Testis (tissue), 2 donors: ENCODE measurements at regions not wholly inside any gene's neighbourhood (a gene's known extent, or its start where the extent isn't known, plus 50 kb on each side); places are given as distances from the start of the nearest gene placed in this dataset.

Experiments
- DNase-seq: peaks from one replicate; pipeline ENCODE4 v3.0.0-alpha.2; 2019
- H3K27ac ChIP-seq, 2 donors: fragments of 200-600 bp; sonication (generic); one replicate each; pipeline ENCODE4 v1.5.1; 2019
- H3K27me3 ChIP-seq: fragments of 200-600 bp; sonication (generic); one replicate; pipeline ENCODE4 v1.5.1; 2019
- H3K36me3 ChIP-seq: fragments of 200-600 bp; sonication (generic); one replicate; pipeline ENCODE4 v1.5.1; 2017; ENCODE audit warnings: low read depth; ENCODE audit errors: missing control alignments
- H3K4me1 ChIP-seq: fragments of 200-600 bp; sonication (generic); one replicate; pipeline ENCODE4 v1.5.1; 2019
- H3K4me3 ChIP-seq, 2 donors: fragments of 200-600 bp; sonication (generic); one replicate each; pipeline ENCODE4 v1.5.1; 2017 to 2019
- H3K9me3 ChIP-seq: fragments of 200-600 bp; sonication (generic); one replicate; pipeline ENCODE4 v1.5.1; 2017
- CTCF ChIP-seq, 3 experiments: fragments of 450-650 bp in 2 of 3; fragments of 200-600 bp in 1 of 3; sonication (generic) in 1 of 3; IDR thresholded peaks; one replicate each; pipeline ENCODE4 v1.5.1; 2016 to 2019; ENCODE audit warnings: antibody characterized with exemption in 3 of 3, mild to moderate bottlenecking in 2 of 3, moderate library complexity in 1 of 3
- POLR2A ChIP-seq: fragments of 450-650 bp; IDR thresholded peaks from one replicate; pipeline ENCODE4 v1.6.1; 2017; ENCODE audit warnings: antibody characterized with exemption, mild to moderate bottlenecking, moderate library complexity
- WGBS, 2 donors: methylation state at CpG; one replicate each; pipeline ENCODE4 v1.1.5; 2018; 5-methylcytosine and 5-hydroxymethylcytosine counted together
- intact Hi-C: fragments of 100-400 bp; cut with DNase I; formaldehyde crosslinking; loops from one replicate; pipeline ENCODE4 v1.15.1; 2023; ENCODE audit warnings: low total_unique reads

- Histone ChIP-seq H3K36me3 (no peaks in the 10 kb centered on the region), H3K4me3 (no peak overlapping the region), H3K27me3 (no peaks in the 10 kb centered on the region), H3K27ac (no peak overlapping the region), H3K9me3 (no peaks in the 10 kb centered on the region), H3K4me1 (peaks cover 7% of the 10 kb centered on the region)
- WGBS, 2 donors = 59 to 60% methylated on average over 7 of the region's 7 CpGs
- intact Hi-C loops = no loop called here
- no peak for DNase-seq
- no peak for TF ChIP-seq CTCF (IDR thresholded peaks at IDR 0.05)
- no peak for TF ChIP-seq POLR2A
Measured at GRCh38 chr10:121311812-121312443, 286.3 kb downstream of the FGFR2 start.

DNA sequence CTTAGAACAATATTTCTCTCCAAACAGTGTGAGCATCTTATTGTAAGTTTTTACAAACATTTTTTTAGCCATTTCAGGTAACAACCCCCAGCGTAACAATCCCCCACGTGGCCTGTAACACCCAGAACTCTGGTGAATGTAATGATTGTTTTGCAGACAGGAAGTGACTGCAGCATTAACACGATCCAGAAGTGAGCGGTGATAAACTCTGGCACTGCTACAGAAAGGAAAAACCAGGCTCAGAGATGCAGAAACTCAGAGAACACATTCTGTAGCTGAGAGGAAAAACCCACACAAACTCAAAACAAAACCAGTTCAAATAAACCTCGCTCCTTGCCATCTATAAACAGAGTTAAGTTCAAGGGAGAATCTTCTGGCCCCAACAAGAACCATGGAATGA, 285.7 kb downstream of the FGFR2 start:
- Histone ChIP-seq H3K4me3 (no peak overlapping the region), H3K27me3 (no peaks in the 10 kb centered on the region), H3K4me1 (peaks cover 7% of the 10 kb centered on the region), H3K36me3 (no peaks in the 10 kb centered on the region), H3K27ac (no peak overlapping the region), H3K9me3 (no peaks in the 10 kb centered on the region)
- 25 to 36% methylated on average over 5 of the region's 5 CpGs for WGBS, 2 donors
- intact Hi-C loops = no loop called here
- TF ChIP-seq POLR2A (no peak), CTCF (IDR thresholded peaks at IDR 0.05) (no peak)
- no peak for DNase-seq

- Histone ChIP-seq H3K4me1 (peaks cover 7% of the 10 kb centered on the region), H3K4me3 (no peak overlapping the region), H3K27ac (no peak overlapping the region), H3K27me3 (no peaks in the 10 kb centered on the region), H3K36me3 (no peaks in the 10 kb centered on the region), H3K9me3 (no peaks in the 10 kb centered on the region)
- intact Hi-C loops = no loop called here
- peak; percentile 23 for DNase-seq
- 48 to 52% methylated on average over 17 of the region's 17 CpGs for WGBS, 2 donors
- TF ChIP-seq CTCF (IDR thresholded peaks at IDR 0.05) = no peak
- TF ChIP-seq POLR2A = no peak
Measured at GRCh38 chr10:121313119-121313875, 284.9 kb downstream of the FGFR2 start.

GRCh38 chr10:121316432-121316831, 281.8 kb downstream of the FGFR2 start:
- Histone ChIP-seq H3K36me3 (no peaks in the 10 kb centered on the region), H3K27ac (no peak overlapping the region), H3K4me1 (peaks cover 7% of the 10 kb centered on the region), H3K4me3 (no peak overlapping the region), H3K27me3 (no peaks in the 10 kb centered on the region), H3K9me3 (no peaks in the 10 kb centered on the region)
- no peak for DNase-seq
- 80 to 82% methylated on average over 3 of the region's 3 CpGs for WGBS, 2 donors
- intact Hi-C loops = no loop called here
- TF ChIP-seq POLR2A (no peak), CTCF (IDR thresholded peaks at IDR 0.05) (no peak)

GRCh38 chr10:121317374-121317773, 280.9 kb downstream of the FGFR2 start:
- no peaks in the 10 kb centered on the region for H3K27me3 ChIP-seq
- H3K36me3 ChIP-seq = no peaks in the 10 kb centered on the region
- TF ChIP-seq POLR2A (no peak), CTCF (IDR thresholded peaks at IDR 0.05) (no peak)
- H3K4me1 ChIP-seq = peaks cover 7% of the 10 kb centered on the region
- no peak overlapping the region for H3K4me3 ChIP-seq
- intact Hi-C loops = no loop called here
- no peaks in the 10 kb centered on the region for H3K9me3 ChIP-seq
- no peak overlapping the region for H3K27ac ChIP-seq
- no peak for DNase-seq
- WGBS, 2 donors = 91 to 100% methylated on average over 1 of the region's 1 CpG
